Prostate gland (tissue), 2 donors: ENCODE measurements at regions not wholly inside any gene's neighbourhood (a gene's known extent, or its start where the extent isn't known, plus 50 kb on each side); places are given as distances from the start of the nearest gene placed in this dataset.

ENCODE experiments used
- DNase-seq: peaks from one replicate; pipeline ENCODE4 v3.0.0-alpha.2; 2019; ENCODE audit warnings: low spot score
- H3K27ac ChIP-seq, 2 donors: fragments of 200-600 bp; sonication (generic); 2 replicates each; pipeline ENCODE4 v1.5.1; 2017 to 2019
- H3K27me3 ChIP-seq: fragments of 200-600 bp; sonication (generic); replicated peaks from 2 replicates; pipeline ENCODE4 v1.5.1; 2019; ENCODE audit not compliant: insufficient read depth
- H3K36me3 ChIP-seq, 2 donors: fragments of 200-600 bp; sonication (generic); 1 replicate in 1 of 2; 2 replicates in 1 of 2; pipeline versions ENCODE4 v1.5.1 to v1.8.1; 2017 to 2019
- H3K4me1 ChIP-seq: fragments of 200-600 bp; sonication (generic); replicated peaks from 2 replicates; pipeline ENCODE4 v1.5.1; 2019
- H3K4me3 ChIP-seq, 2 donors: fragments of 200-600 bp; sonication (generic); 2 replicates each; pipeline ENCODE4 v1.5.1; 2017 to 2019
- H3K9me3 ChIP-seq: fragments of 200-600 bp; sonication (generic); 2 replicates; pipeline ENCODE4 v1.5.1; 2017
- POLR2A ChIP-seq: fragments of 450-650 bp; IDR thresholded peaks from one replicate; pipeline ENCODE4 v1.6.1; 2016; ENCODE audit warnings: antibody characterized with exemption, mild to moderate bottlenecking
- POLR2AphosphoS5 ChIP-seq: sonication (generic); formaldehyde crosslinking; IDR thresholded peaks from one replicate; pipeline ENCODE4 v1.6.1; 2017; ENCODE audit warnings: antibody characterized with exemption
- WGBS: methylation state at CpG from one replicate; pipeline ENCODE4 v1.1.5; 2018; 5-methylcytosine and 5-hydroxymethylcytosine counted together
- intact Hi-C: fragments of 100-400 bp; cut with DNase I; formaldehyde crosslinking; loops from one replicate; pipeline ENCODE4 v1.14.2; 2022
- TF ChIP-seq, protein P1 (sequence below), 4 experiments: fragments of 200-600 bp in 2 of 4; fragments of 450-650 bp in 2 of 4; sonication (generic) in 2 of 4; IDR thresholded peaks; 1 replicate in 3 of 4; 2 replicates in 1 of 4; pipeline ENCODE4 v1.5.1; 2016 to 2019; ENCODE audit warnings: antibody characterized with exemption in 4 of 4, mild to moderate bottlenecking in 2 of 4, moderate library complexity in 2 of 4

DNA sequence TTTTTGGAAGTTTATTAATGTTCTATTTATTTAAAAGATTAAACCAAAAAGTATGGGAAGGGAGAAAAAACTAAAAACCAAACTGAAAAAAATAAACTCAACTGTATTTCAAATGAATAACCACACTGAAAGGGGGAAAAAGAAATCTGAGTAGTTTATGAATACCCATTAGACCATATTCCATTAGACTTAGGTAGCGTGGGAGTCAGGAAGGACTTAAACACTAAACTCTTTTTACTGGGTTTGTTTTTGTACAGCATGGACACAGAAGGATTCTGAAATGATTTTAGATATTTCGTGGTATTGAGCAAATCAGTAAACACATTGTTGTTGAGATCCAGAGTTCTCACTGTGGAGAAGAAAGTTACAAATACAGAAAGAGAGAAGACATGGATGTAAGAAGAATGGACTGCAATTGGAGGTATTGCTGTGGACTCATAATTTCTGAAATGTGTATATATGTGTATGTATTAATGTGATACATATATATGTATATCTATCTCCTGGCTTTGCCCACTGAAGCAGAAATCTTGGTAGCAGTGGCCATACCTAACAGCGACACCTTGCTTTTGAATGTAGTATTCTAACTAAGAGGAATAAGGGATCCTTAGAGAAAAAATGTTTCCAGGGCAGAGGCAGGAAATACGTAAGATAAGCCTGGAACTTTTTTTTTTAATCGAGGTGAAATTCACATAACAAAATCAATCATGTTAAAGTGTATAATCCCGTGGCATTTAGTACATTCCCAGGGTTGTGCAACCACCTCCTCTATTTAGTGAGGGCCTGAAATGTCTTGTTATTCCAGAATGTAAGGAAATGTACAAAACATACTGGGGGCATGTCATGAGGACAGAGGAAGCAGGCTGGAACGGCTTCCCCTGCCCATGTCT, 228.8 kb downstream of the SMARCA2 start:
- H3K4me3 ChIP-seq = no peak overlapping the region
- 76% methylated on average over 7 of the region's 7 CpGs for WGBS
- intact Hi-C loops = loop anchor here (5.0 to 10.0 kb wide), 5 partner anchors 61 to 591 kb away; partner anchors contain the start of gene VLDLR
- H3K27me3 ChIP-seq = no peaks in the 10 kb centered on the region
- no peaks in the 10 kb centered on the region for H3K4me1 ChIP-seq
- H3K36me3 ChIP-seq = no peaks in the 10 kb centered on the region
- DNase-seq = no peak
- no peaks in the 10 kb centered on the region for H3K9me3 ChIP-seq
- TF ChIP-seq POLR2A (no peak), POLR2AphosphoS5 (no peak)
- TF ChIP-seq, protein P1, sequence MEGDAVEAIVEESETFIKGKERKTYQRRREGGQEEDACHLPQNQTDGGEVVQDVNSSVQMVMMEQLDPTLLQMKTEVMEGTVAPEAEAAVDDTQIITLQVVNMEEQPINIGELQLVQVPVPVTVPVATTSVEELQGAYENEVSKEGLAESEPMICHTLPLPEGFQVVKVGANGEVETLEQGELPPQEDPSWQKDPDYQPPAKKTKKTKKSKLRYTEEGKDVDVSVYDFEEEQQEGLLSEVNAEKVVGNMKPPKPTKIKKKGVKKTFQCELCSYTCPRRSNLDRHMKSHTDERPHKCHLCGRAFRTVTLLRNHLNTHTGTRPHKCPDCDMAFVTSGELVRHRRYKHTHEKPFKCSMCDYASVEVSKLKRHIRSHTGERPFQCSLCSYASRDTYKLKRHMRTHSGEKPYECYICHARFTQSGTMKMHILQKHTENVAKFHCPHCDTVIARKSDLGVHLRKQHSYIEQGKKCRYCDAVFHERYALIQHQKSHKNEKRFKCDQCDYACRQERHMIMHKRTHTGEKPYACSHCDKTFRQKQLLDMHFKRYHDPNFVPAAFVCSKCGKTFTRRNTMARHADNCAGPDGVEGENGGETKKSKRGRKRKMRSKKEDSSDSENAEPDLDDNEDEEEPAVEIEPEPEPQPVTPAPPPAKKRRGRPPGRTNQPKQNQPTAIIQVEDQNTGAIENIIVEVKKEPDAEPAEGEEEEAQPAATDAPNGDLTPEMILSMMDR (IDR thresholded peaks at IDR 0.05) = no peak
- no peak overlapping the region for H3K27ac ChIP-seq

GRCh38 chr9:2247340-2247739, 232.2 kb downstream of the SMARCA2 start:
- Histone ChIP-seq H3K36me3 (no peaks in the 10 kb centered on the region), H3K27me3 (no peaks in the 10 kb centered on the region), H3K4me3 (no peak overlapping the region), H3K9me3 (no peaks in the 10 kb centered on the region), H3K27ac (no peak overlapping the region), H3K4me1 (no peaks in the 10 kb centered on the region)
- intact Hi-C loops = loop anchor here (10.0 kb wide), 4 partner anchors 57 to 587 kb away; partner anchors contain the start of gene VLDLR
- 72% methylated on average over 6 of the region's 6 CpGs for WGBS
- no peak for DNase-seq
- TF ChIP-seq, protein P1 (IDR thresholded peaks at IDR 0.05) = no peak
- TF ChIP-seq POLR2AphosphoS5 (no peak), POLR2A (no peak)

DNA sequence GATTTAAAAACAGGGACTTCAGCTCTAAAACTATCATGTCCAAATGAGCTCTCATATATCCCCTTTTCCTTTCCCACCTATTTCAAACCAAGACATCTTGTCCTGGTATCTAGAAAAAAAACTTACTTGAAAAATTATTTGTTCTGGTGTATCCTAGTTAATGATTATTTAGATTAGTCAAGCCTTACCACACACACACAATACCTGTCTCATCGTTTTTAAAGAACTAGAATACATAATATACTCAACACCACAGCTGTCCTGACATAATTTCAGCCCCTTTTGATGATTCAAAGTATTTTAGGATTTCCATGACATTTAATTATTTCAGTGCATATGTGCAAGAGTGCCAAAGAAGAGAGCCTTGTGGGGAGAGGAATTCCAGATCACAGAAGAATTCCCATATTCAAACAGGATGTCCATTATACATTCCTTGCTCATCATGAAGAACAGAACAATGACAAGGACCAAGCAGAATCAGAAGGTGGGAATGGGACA, 233.7 kb downstream of the SMARCA2 start:
- Histone ChIP-seq H3K27me3 (no peaks in the 10 kb centered on the region), H3K36me3 (no peaks in the 10 kb centered on the region), H3K4me1 (no peaks in the 10 kb centered on the region), H3K9me3 (no peaks in the 10 kb centered on the region), H3K4me3 (no peak overlapping the region), H3K27ac (no peak overlapping the region)
- WGBS = 42% methylated on average over 1 of the region's 1 CpG
- no peak for DNase-seq
- TF ChIP-seq POLR2A = no peak
- TF ChIP-seq, protein P1 (IDR thresholded peaks at IDR 0.05) = no peak
- TF ChIP-seq POLR2AphosphoS5 = no peak
- intact Hi-C loops = loop anchor here (10.0 kb wide), 4 partner anchors 56 to 586 kb away; partner anchors contain the start of gene VLDLR

GRCh38 chr9:2253636-2254580, 238.8 kb downstream of the SMARCA2 start:
- 66% methylated on average over 8 of the region's 8 CpGs for WGBS
- H3K27me3 ChIP-seq = no peaks in the 10 kb centered on the region
- no peak for DNase-seq

More at GRCh38 chr9:2253636-2254580, 238.8 kb downstream of the SMARCA2 start:
- intact Hi-C loops = no loop called here
- H3K36me3 ChIP-seq = no peaks in the 10 kb centered on the region
- H3K9me3 ChIP-seq = no peaks in the 10 kb centered on the region
- no peak overlapping the region for H3K4me3 ChIP-seq
- H3K27ac ChIP-seq = no peak overlapping the region
- no peak for TF ChIP-seq POLR2AphosphoS5
- TF ChIP-seq, protein P1 (IDR thresholded peaks at IDR 0.05) = no peak
- TF ChIP-seq POLR2A = no peak
- H3K4me1 ChIP-seq = no peaks in the 10 kb centered on the region
